ENCODE measurements at regions not wholly inside any gene's neighbourhood (a gene's known extent, or its start where the extent isn't known, plus 50 kb on each side); places are given as distances from the start of the nearest gene placed in this dataset.

GRCh38 chr12:89163918-89164317, 188.4 kb downstream of the DUSP6 start:
- H3K27me3 ChIP-seq (ENCODE audit: insufficient read depth, poor library complexity, severe bottlenecking), result no peaks in the 10 kb centered on the region
- peaks cover 47% of the 10 kb centered on the region for H3K4me1 ChIP-seq (ENCODE audit: insufficient read depth, poor library complexity, severe bottlenecking)
- no peak for TF ChIP-seq CTCF (IDR thresholded peaks at IDR 0.05; ENCODE audit: poor library complexity, severe bottlenecking)
- peak overlapping the region; percentile 94 for H3K27ac ChIP-seq (ENCODE audit: poor library complexity, severe bottlenecking)
- H3K36me3 ChIP-seq (ENCODE audit: low read depth), result no peaks in the 10 kb centered on the region
- ATAC-seq (ENCODE audit: low read depth), result no peak
- DNase-seq (ENCODE audit: low spot score), result no peak
- no peaks in the 10 kb centered on the region for H3K9me3 ChIP-seq (ENCODE audit: severe bottlenecking)
- no peak overlapping the region for H3K4me3 ChIP-seq (ENCODE audit: severe bottlenecking)

GRCh38 chr12:89162589-89163261, 189.6 kb downstream of the DUSP6 start:
- peak; percentile 92 for ATAC-seq (ENCODE audit: low read depth)
- DNase-seq (ENCODE audit: low spot score), result peak; percentile 80
- peak overlapping the region; percentile 94 for H3K27ac ChIP-seq (ENCODE audit: poor library complexity, severe bottlenecking)
- H3K4me1 ChIP-seq (ENCODE audit: insufficient read depth, poor library complexity, severe bottlenecking), result peaks cover 47% of the 10 kb centered on the region
- H3K9me3 ChIP-seq (ENCODE audit: severe bottlenecking), result no peaks in the 10 kb centered on the region
- H3K36me3 ChIP-seq (ENCODE audit: low read depth), result no peaks in the 10 kb centered on the region
- no peak for TF ChIP-seq CTCF (IDR thresholded peaks at IDR 0.05; ENCODE audit: poor library complexity, severe bottlenecking)
- H3K27me3 ChIP-seq (ENCODE audit: insufficient read depth, poor library complexity, severe bottlenecking), result no peaks in the 10 kb centered on the region
- H3K4me3 ChIP-seq (ENCODE audit: severe bottlenecking), result no peak overlapping the region

GRCh38 chr12:89161557-89161956, 190.7 kb downstream of the DUSP6 start:
- Histone ChIP-seq H3K9me3 (ENCODE audit: severe bottlenecking) (no peaks in the 10 kb centered on the region), H3K27me3 (ENCODE audit: insufficient read depth, poor library complexity, severe bottlenecking) (no peaks in the 10 kb centered on the region), H3K27ac (ENCODE audit: poor library complexity, severe bottlenecking) (peak overlapping the region; percentile 94), H3K4me1 (ENCODE audit: insufficient read depth, poor library complexity, severe bottlenecking) (peaks cover 58% of the 10 kb centered on the region), H3K4me3 (ENCODE audit: severe bottlenecking) (no peak overlapping the region), H3K36me3 (ENCODE audit: low read depth) (no peaks in the 10 kb centered on the region)
- no peak for DNase-seq (ENCODE audit: low spot score)
- TF ChIP-seq CTCF (IDR thresholded peaks at IDR 0.05; ENCODE audit: poor library complexity, severe bottlenecking), result no peak
- no peak for ATAC-seq (ENCODE audit: low read depth)

DNA sequence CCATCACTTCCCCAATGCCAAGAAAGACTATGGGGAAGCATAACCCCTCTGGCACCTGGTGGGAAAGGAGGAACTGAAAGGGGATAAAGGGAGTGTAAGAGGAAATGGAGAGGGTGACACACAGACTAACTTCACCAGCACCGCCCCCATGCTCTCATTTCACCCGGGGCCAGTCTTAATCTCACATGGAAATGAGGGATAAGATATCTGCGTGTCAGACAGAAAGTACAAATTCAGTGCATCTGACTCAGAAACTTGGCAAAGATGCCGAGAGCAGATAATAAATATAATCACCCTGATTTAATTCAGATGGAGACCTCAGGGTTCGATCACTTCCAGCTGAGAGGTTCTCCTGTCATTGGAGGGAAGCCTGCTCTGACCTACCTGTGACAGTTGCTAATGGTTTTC, 191.6 kb downstream of the DUSP6 start:
- peak; percentile 78 for DNase-seq (ENCODE audit: low spot score)
- H3K27ac ChIP-seq (ENCODE audit: poor library complexity, severe bottlenecking), result peak overlapping the region; percentile 94
- no peak overlapping the region for H3K4me3 ChIP-seq (ENCODE audit: severe bottlenecking)
- no peak for TF ChIP-seq CTCF (IDR thresholded peaks at IDR 0.05; ENCODE audit: poor library complexity, severe bottlenecking)
- H3K27me3 ChIP-seq (ENCODE audit: insufficient read depth, poor library complexity, severe bottlenecking), result no peaks in the 10 kb centered on the region
- ATAC-seq (ENCODE audit: low read depth), result peak; percentile 72
- H3K9me3 ChIP-seq (ENCODE audit: severe bottlenecking), result no peaks in the 10 kb centered on the region
- no peaks in the 10 kb centered on the region for H3K36me3 ChIP-seq (ENCODE audit: low read depth)
- peaks cover 59% of the 10 kb centered on the region for H3K4me1 ChIP-seq (ENCODE audit: insufficient read depth, poor library complexity, severe bottlenecking)

DNA sequence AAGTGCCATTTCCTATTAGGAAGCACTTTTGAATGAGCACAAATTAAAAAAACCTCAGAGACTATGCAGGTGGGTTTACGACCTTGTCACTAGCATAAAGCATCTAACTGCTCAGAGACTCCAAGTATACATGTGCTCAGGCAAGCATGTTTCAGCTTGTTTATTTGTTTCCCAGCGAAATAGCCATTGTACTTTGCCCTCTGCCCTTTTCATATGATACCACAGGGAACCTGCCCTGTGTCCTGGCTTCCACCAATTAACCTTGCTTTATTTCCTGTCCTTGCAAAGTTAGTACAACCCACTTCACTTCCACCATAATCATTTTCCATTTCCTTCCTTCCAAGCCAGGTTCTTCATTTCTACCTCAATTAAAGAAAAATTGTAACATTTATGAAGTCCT, 194.9 kb downstream of the DUSP6 start:
- Histone ChIP-seq H3K4me3 (ENCODE audit: severe bottlenecking) (no peak overlapping the region), H3K27ac (ENCODE audit: poor library complexity, severe bottlenecking) (peak overlapping the region; percentile 28), H3K9me3 (ENCODE audit: severe bottlenecking) (no peaks in the 10 kb centered on the region), H3K36me3 (ENCODE audit: low read depth) (no peaks in the 10 kb centered on the region), H3K4me1 (ENCODE audit: insufficient read depth, poor library complexity, severe bottlenecking) (peaks cover 43% of the 10 kb centered on the region), H3K27me3 (ENCODE audit: insufficient read depth, poor library complexity, severe bottlenecking) (no peaks in the 10 kb centered on the region)
- DNase-seq (ENCODE audit: low spot score), result no peak
- ATAC-seq (ENCODE audit: low read depth), result no peak
- TF ChIP-seq CTCF (IDR thresholded peaks at IDR 0.05; ENCODE audit: poor library complexity, severe bottlenecking), result no peak
